MM.1S (cell line): ENCODE measurements at regions not wholly inside any gene's neighbourhood (a gene's known extent, or its start where the extent isn't known, plus 50 kb on each side); places are given as distances from the start of the nearest gene placed in this dataset.

Experiments
- CTCF ChIP-seq: fragments of 300-600 bp; sonication (generic); IDR thresholded peaks from 2 replicates; pipeline ENCODE4 v1.5.1; 2016; ENCODE audit warnings: antibody characterized with exemption, low read length, mixed read lengths
- EZH2phosphoT487 ChIP-seq: fragments of 300-600 bp; sonication (generic); IDR thresholded peaks from 2 replicates; pipeline ENCODE4 v1.6.1; 2018; ENCODE audit warnings: antibody characterized with exemption, low read length

- TF ChIP-seq CTCF (no peak), EZH2phosphoT487 (no peak)
Observed at GRCh38 chr5:3429962-3430361, 165.7 kb upstream of the IRX1 start.
